Ureter (tissue), 1 donor: ENCODE measurements at regions not wholly inside any gene's neighbourhood (a gene's known extent, or its start where the extent isn't known, plus 50 kb on each side); places are given as distances from the start of the nearest gene placed in this dataset.

Experiments
- DNase-seq: peaks from one replicate; pipeline ENCODE4 v3.0.0-alpha.2; 2020; ENCODE audit warnings: low spot score
- donor health status: DM: yes; HTN: yes; CAD: no.

DNA sequence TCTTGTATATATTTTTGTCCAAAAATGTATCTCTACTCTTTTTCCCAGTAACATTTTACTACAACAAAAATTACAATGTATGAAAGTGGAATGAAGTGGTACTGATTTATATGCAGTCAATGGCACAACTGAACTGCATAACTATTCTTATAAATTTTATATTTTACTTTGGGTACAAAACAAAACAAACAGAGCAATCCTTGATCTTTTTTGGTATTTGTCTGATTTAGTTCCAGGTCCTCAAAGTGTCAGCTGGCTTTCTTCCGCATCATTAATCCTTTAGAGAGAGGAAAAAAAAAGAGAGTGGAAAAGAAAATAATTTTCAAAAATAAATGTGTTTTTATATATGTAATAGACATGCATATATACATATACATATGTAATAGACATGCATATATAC, 252.4 kb upstream of the SLIT2 start:
- no peak for DNase-seq

GRCh38 chr4:19993242-19993641, 258.5 kb upstream of the SLIT2 start:
- DNase-seq = no peak

DNA sequence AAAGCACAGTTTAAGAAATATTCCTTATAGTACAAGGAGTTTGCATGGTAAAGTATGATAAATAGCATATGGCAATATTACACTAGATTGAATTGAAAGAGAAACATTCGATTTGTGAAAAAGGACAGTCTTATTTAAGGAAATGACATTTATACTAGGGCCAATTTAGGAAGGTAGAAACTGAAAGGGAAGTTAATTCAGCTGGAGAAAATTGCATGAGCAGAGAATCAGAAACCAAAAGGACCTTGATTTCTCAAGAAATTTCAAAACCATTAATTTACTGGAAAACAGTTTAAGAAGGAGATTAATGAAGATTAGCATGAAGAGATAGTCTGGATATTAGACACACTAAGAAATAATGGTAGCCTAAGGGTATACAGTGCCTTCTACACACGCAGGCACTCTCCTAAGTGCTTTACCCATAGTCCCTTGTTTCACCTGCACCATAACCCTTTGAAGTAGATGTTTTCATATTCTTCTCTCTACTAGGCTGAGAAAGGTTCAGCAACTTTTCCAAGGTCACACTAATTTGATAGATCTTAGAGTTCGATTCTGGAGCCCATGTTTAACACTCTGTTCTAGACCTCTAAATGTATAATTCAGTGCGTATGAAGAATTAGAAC, 259.1 kb upstream of the SLIT2 start:
- DNase-seq = no peak

DNA sequence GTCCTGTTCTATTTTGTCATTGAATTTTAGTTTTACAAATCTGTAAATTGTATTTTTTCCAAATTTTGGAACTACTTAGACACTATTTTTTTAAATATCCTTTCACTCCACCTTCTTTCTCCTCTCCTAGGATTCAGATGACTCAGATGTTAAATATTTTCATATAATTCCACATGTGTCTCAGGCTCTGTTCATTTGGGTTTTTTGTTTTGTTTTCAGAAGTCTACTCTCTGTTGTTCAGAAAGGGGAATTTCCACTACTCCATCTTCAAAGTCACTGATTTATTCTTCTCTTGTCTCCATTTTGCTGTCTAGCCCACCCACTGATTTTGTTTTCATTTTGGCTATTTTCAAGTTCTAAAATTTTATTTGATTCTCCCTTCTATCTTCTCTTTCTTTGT, 264.0 kb upstream of the SLIT2 start:
- DNase-seq = no peak

DNA sequence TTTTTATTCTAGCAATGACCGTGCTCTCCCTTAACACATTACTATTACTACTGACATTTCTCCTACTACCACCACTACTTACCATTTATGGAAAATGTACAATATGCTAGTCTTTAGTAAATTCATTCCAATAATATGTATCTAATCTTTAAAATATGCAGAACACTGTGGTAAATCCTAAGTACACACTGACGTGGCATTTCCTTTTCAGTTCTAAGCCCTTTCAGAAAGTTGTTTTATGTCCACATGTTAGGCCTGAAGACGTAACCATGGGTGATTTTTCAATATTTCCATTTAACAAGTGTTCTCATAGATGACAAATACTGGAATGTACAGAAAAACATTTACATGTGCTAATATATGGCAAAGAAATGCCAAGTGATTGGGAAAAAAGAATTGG, 268.6 kb upstream of the SLIT2 start:
- DNase-seq = no peak

DNA sequence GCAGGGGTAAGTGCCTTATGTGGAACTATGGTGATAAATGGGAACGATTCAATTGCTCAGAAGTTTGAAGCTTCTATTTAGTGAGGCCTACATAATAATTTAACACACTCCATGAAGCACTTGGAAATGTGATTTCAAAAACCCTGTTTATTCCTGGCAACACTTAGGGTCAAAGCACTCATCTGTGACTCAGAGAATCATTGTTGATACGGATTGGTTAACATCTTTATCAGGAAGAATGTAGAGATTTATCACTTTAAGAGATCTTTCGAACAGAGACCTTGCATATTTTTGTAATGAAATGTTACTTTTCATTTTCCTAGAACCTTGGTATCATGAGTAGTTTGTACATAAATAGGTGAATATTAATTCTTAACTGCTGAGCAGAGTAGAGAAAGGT, 269.1 kb upstream of the SLIT2 start:
- no peak for DNase-seq

DNA sequence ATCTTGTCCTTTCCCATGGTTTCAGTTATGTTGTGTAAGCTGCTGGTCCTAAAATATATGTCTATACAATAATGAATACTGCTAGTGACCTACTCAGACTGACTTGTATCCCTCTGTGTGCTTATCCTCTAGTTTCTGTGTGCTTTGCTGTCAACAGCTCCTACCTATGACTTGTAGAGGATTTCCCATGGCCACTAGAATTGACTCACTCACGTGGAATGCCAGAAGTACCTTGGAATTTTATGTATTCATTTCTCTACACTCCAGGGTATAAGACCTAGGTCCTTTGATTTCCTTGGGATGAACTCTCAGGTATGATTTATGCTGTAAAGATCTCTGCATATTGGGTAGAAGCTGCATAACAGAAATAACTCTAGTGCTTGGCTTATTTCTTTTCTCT, 279.9 kb upstream of the SLIT2 start:
- DNase-seq = no peak

DNA sequence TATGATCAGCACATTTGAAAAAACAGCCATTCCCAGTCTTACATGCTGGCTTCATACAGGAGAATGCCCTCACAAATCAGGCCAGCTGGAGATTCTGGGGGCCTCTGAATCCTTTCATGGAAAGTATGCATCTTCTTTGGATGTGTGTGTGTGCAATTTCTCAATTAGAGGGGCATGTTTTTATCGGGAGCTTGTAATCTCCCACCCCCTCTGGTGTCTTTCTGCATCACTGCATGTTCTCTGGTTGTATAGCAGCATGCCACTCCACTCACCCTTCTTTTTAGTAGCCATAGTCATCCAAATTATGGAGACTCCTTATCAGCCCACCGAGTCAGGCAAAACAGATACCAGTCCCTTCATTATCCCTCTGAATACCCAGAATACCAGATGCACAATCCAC, 282.2 kb upstream of the SLIT2 start:
- no peak for DNase-seq

- DNase-seq = no peak
Observed at GRCh38 chr4:19961091-19961490, 290.6 kb upstream of the SLIT2 start.

- no peak for DNase-seq
Observed at GRCh38 chr4:19958848-19959247, 292.9 kb upstream of the SLIT2 start.

GRCh38 chr4:19947349-19947748, 304.4 kb upstream of the SLIT2 start:
- no peak for DNase-seq

- no peak for DNase-seq
Observed at GRCh38 chr4:19945979-19946380, 305.7 kb upstream of the SLIT2 start.

- no peak for DNase-seq
Observed at GRCh38 chr4:19945501-19945900, 306.2 kb upstream of the SLIT2 start.

- DNase-seq = no peak
Observed at GRCh38 chr4:19944806-19945205, 306.9 kb upstream of the SLIT2 start.

DNA sequence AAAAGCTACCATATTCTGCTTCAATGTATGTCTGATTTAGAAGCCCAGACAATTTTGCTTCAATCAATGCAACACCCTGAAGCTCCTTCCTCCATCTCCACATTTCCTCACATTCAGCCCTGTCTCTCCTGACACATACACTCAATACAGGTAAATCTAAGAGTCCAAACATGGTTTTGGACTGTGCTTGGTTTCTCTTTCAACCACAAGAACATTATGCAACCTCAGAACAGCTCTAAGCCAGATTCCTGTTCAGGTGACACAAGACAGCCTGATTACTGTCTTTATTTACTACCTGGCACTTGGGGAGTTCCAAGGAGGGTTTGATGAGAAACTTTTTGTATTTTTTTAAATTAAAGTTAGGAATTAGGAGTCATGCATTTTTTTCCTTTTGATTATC, 307.5 kb upstream of the SLIT2 start:
- no peak for DNase-seq

DNA sequence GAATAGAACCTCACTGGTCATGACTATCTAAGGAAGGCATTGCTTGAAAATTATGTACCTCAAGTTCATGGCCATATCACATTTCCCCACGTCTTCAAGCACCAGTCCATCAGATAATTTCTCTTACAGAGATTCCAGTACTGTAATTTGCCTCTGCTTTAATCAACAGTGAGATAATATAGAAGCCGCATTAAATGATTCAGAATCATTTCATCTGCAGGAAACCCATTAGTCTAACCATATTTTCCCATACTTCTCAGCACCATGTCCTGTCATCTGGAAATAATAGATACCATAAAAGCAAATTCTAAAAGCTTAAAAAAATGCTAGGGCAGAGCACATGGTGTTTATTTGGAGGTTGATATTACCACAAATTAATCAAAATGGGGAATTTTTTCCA, 310.3 kb upstream of the SLIT2 start:
- DNase-seq = no peak

DNA sequence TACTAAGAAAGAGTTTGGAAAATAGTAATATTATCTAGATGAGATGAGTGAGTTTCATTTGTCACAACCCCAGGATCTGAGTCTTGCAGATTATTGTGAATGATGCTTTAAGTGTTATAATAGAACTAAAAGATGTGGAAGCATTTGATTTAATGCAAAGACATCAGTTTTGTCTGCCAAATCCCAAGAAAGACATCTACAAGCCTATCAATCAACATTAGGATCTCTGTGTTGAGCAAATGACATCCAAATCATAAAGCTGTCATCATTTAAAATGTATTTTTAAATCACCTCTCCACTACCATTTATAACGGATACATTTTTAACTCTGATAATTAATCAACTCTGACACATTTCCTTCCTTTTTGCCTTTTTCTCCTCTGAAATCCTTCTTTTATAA, 310.8 kb upstream of the SLIT2 start:
- no peak for DNase-seq

DNA sequence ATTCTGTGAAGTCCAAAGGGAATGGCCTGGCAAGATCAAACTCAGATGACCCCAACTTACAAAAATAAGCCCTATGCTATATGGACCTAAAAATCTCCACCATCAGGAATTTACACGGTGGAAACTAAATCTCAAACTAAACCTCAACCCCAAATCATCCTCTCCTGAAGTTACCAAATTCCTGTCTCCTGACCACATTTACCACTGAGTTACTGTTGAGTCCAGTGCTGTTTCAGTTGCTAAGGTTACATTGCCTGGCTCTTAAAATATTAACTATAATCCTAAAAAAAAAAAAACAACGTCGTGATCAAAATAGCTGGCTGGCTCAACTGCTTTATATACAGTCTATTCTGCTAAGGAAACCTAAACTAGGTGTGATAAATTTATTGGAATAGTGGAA, 315.2 kb upstream of the SLIT2 start:
- DNase-seq = no peak

GRCh38 chr4:19930742-19931141, 321.0 kb upstream of the SLIT2 start:
- no peak for DNase-seq

- no peak for DNase-seq
Observed at GRCh38 chr4:19927381-19927780, 324.3 kb upstream of the SLIT2 start.

- no peak for DNase-seq
Observed at GRCh38 chr4:19925516-19925915, 326.2 kb upstream of the SLIT2 start.

DNA sequence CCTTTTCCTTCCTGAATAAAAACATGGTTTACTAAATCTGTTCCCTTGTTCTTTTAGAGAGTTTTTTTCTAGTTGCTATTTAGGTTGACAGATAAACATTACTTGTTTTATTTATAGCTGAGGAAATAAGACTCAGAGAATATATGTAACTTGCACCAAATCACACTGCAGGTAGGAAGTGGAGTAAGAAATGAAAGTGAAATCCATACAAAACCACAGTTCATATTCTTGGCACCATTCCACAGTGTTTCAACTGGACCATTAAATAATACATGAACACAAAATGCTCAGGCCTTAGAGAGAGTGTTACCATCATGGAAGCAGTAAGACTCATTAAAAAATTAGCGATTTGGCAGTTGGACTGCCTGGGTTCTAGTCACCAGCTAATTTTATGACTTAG, 326.9 kb upstream of the SLIT2 start:
- no peak for DNase-seq

DNA sequence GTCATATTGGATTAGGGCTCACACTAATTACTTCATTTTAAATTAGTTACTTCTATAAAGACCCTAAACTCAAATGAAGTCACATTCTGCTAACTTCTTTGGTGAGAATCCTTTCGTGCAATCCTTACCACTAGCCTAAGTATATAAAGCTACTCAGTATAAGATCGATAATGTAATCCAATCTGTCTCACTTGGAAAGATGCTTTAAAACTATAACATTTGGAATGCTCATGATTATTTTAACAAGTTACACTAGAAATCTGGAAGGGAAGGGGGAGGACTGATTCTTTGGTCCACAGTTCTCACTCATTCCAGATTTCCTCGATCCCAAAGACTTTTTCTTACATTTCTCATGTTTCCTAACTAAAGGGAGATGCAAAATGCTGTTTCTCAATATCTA, 336.4 kb upstream of the SLIT2 start:
- no peak for DNase-seq

GRCh38 chr4:19913650-19914049, 338.1 kb upstream of the SLIT2 start:
- no peak for DNase-seq
